Ascending aorta (tissue), 2 donors: ENCODE measurements at regions not wholly inside any gene's neighbourhood (a gene's known extent, or its start where the extent isn't known, plus 50 kb on each side); places are given as distances from the start of the nearest gene placed in this dataset.

Source experiments
- DNase-seq, 2 donors: peaks; one replicate each; pipeline ENCODE4 v3.0.0-alpha.2; 2019; ENCODE audit warnings: low spot score in 2 of 2
- H3K27ac ChIP-seq, 2 donors: fragments of 200-600 bp; sonication (generic); one replicate each; pipeline ENCODE4 v1.5.1; 2016 to 2017; ENCODE audit warnings: mild to moderate bottlenecking in 1 of 2
- H3K27me3 ChIP-seq: fragments of 200-600 bp; sonication (generic); one replicate; pipeline ENCODE4 v1.5.1; 2017
- H3K36me3 ChIP-seq, 2 donors: fragments of 200-600 bp; sonication (generic); one replicate each; pipeline ENCODE4 v1.5.1; 2016
- H3K4me1 ChIP-seq, 2 donors: fragments of 200-600 bp; sonication (generic); one replicate each; pipeline ENCODE4 v1.5.1; 2016 to 2017; ENCODE audit warnings: mild to moderate bottlenecking in 1 of 2
- H3K4me3 ChIP-seq, 2 donors: fragments of 200-600 bp; sonication (generic); one replicate each; pipeline ENCODE4 v1.5.1; 2016 to 2017; ENCODE audit warnings: mild to moderate bottlenecking in 1 of 2
- H3K9me3 ChIP-seq, 2 donors: fragments of 200-600 bp; sonication (generic); one replicate each; pipeline ENCODE4 v1.5.1; 2016
- CTCF ChIP-seq, 3 experiments: fragments of 200-600 bp in 2 of 3; fragments of 450-650 bp in 1 of 3; sonication (generic) in 2 of 3; IDR thresholded peaks; one replicate each; pipeline ENCODE4 v1.5.1; 2016 to 2019; ENCODE audit warnings: antibody characterized with exemption in 3 of 3, mild to moderate bottlenecking in 1 of 3, moderate library complexity in 1 of 3
- intact Hi-C: fragments of 100-400 bp; cut with DNase I; formaldehyde crosslinking; loops from one replicate; pipeline ENCODE4 v1.15.1; 2023

GRCh38 chr2:81481994-81482368 lies 1177.4 kb upstream of the LRRTM1 start:
- no peaks in the 10 kb centered on the region for H3K27me3 ChIP-seq
- H3K4me3 ChIP-seq = no peak overlapping the region
- peaks cover 0 to 3% of the 10 kb centered on the region in 2 donors for H3K9me3 ChIP-seq
- TF ChIP-seq CTCF (IDR thresholded peaks at IDR 0.05) = no peak
- H3K4me1 ChIP-seq = no peaks in the 10 kb centered on the region
- no peak for DNase-seq
- no peak overlapping the region for H3K27ac ChIP-seq
- no peaks in the 10 kb centered on the region for H3K36me3 ChIP-seq
- intact Hi-C loops = no loop called here

GRCh38 chr2:81481242-81481993 lies 1176.9 kb upstream of the LRRTM1 start:
- H3K27ac ChIP-seq = no peak overlapping the region
- no peak overlapping the region for H3K4me3 ChIP-seq
- H3K9me3 ChIP-seq = peaks cover 0 to 3% of the 10 kb centered on the region in 2 donors
- no peak for DNase-seq
- intact Hi-C loops = no loop called here
- no peaks in the 10 kb centered on the region for H3K27me3 ChIP-seq
- H3K36me3 ChIP-seq = no peaks in the 10 kb centered on the region
- TF ChIP-seq CTCF (IDR thresholded peaks at IDR 0.05) = no peak
- no peaks in the 10 kb centered on the region for H3K4me1 ChIP-seq

- TF ChIP-seq CTCF (IDR thresholded peaks at IDR 0.05) = no peak
- no peak for DNase-seq
- Histone ChIP-seq H3K27ac (no peak overlapping the region), H3K36me3 (no peaks in the 10 kb centered on the region), H3K27me3 (no peaks in the 10 kb centered on the region), H3K9me3 (no peaks in the 10 kb centered on the region), H3K4me3 (no peak overlapping the region), H3K4me1 (no peaks in the 10 kb centered on the region)
- intact Hi-C loops = no loop called here
These were observed 1162.5 kb upstream of the LRRTM1 start for GRCh38 chr2:81467096-81467495.

GRCh38 chr2:81462420-81462819 lies 1157.9 kb upstream of the LRRTM1 start:
- H3K4me1 ChIP-seq = no peaks in the 10 kb centered on the region
- no peaks in the 10 kb centered on the region for H3K27me3 ChIP-seq
- no peak overlapping the region for H3K4me3 ChIP-seq
- DNase-seq = no peak
- intact Hi-C loops = no loop called here
- no peak overlapping the region for H3K27ac ChIP-seq
- H3K36me3 ChIP-seq = no peaks in the 10 kb centered on the region
- TF ChIP-seq CTCF (IDR thresholded peaks at IDR 0.05) = no peak
- no peaks in the 10 kb centered on the region for H3K9me3 ChIP-seq

- intact Hi-C loops = no loop called here
- Histone ChIP-seq H3K27me3 (no peaks in the 10 kb centered on the region), H3K27ac (no peak overlapping the region), H3K4me3 (no peak overlapping the region), H3K4me1 (no peaks in the 10 kb centered on the region), H3K36me3 (no peaks in the 10 kb centered on the region), H3K9me3 (no peaks in the 10 kb centered on the region)
- no peak for TF ChIP-seq CTCF (IDR thresholded peaks at IDR 0.05)
- no peak for DNase-seq
These were observed 1140.6 kb upstream of the LRRTM1 start for GRCh38 chr2:81445176-81445575.
